Lower leg skin (tissue), 3 donors: ENCODE measurements at regions not wholly inside any gene's neighbourhood (a gene's known extent, or its start where the extent isn't known, plus 50 kb on each side); places are given as distances from the start of the nearest gene placed in this dataset.

Source experiments
- CTCF ChIP-seq, 3 donors: fragments of 450-650 bp; IDR thresholded peaks; one replicate each; pipeline ENCODE4 v1.5.1; 2016; ENCODE audit warnings: antibody characterized with exemption in 3 of 3, mild to moderate bottlenecking in 3 of 3, moderate library complexity in 2 of 3
- POLR2A ChIP-seq, 2 donors: fragments of 450-650 bp; IDR thresholded peaks; one replicate each; pipeline ENCODE4 v1.6.1; 2016 to 2017; ENCODE audit warnings: antibody characterized with exemption in 2 of 2, mild to moderate bottlenecking in 1 of 2, moderate library complexity in 1 of 2

GRCh38 chr13:109383683-109384082 is 402.7 kb downstream of the IRS2 start:
- TF ChIP-seq CTCF (IDR thresholded peaks at IDR 0.05) (no peak), POLR2A (IDR thresholded peaks at IDR 0.05) (no peak)
